ENCODE measurements at regions not wholly inside any gene's neighbourhood (a gene's known extent, or its start where the extent isn't known, plus 50 kb on each side); places are given as distances from the start of the nearest gene placed in this dataset.
"Not testable (repeated sequence)": the region's sequence is repeated elsewhere in the genome, so short reads cannot be mapped to it uniquely, and the experiment has no call there.

GRCh38 chr5:127133071-127133470, 59.8 kb upstream of the C5orf63 start:
- no peak for DNase-seq

- DNase-seq: no peak
Measured at GRCh38 chr5:127136908-127137307, 63.6 kb upstream of the C5orf63 start.

- DNase-seq: no peak
Measured at GRCh38 chr5:127143722-127144121, 70.4 kb upstream of the C5orf63 start.

- no peak for DNase-seq
Measured at GRCh38 chr5:127153031-127153430, 79.7 kb upstream of the C5orf63 start.

GRCh38 chr5:127153521-127153920, 80.2 kb upstream of the C5orf63 start:
- DNase-seq: no peak

GRCh38 chr5:127163750-127164149, 90.4 kb upstream of the C5orf63 start:
- no peak for DNase-seq

GRCh38 chr5:127170918-127171600, 97.8 kb upstream of the C5orf63 start:
- no peak for DNase-seq

GRCh38 chr5:127176769-127177168, 103.5 kb upstream of the C5orf63 start:
- DNase-seq: no peak

GRCh38 chr5:127182631-127183030, 108.0 kb upstream of the MEGF10 start:
- not testable (repeated sequence) for DNase-seq

- no peak for DNase-seq
Measured at GRCh38 chr5:127183332-127183731, 107.3 kb upstream of the MEGF10 start.

GRCh38 chr5:127184851-127185250, 105.7 kb upstream of the MEGF10 start:
- no peak for DNase-seq

- no peak for DNase-seq
Measured at GRCh38 chr5:127186657-127187056, 103.9 kb upstream of the MEGF10 start.

GRCh38 chr5:127187706-127188105, 102.9 kb upstream of the MEGF10 start:
- no peak for DNase-seq

- no peak for DNase-seq
Measured at GRCh38 chr5:127192150-127192549, 98.4 kb upstream of the MEGF10 start.

GRCh38 chr5:127192836-127193338, 97.7 kb upstream of the MEGF10 start:
- DNase-seq: no peak

- DNase-seq: no peak
Measured at GRCh38 chr5:127196042-127196441, 94.6 kb upstream of the MEGF10 start.

GRCh38 chr5:127197402-127198167, 93.0 kb upstream of the MEGF10 start:
- DNase-seq: not testable (repeated sequence)

GRCh38 chr5:127202738-127203137, 87.9 kb upstream of the MEGF10 start:
- DNase-seq: not testable (repeated sequence)

- no peak for DNase-seq
Measured at GRCh38 chr5:127203818-127204217, 86.8 kb upstream of the MEGF10 start.

GRCh38 chr5:127205147-127205546, 85.4 kb upstream of the MEGF10 start:
- DNase-seq: no peak

GRCh38 chr5:127206320-127207113, 84.1 kb upstream of the MEGF10 start:
- DNase-seq: no peak

GRCh38 chr5:127210042-127210441, 80.6 kb upstream of the MEGF10 start:
- DNase-seq: no peak

- DNase-seq: no peak
Measured at GRCh38 chr5:127213231-127213630, 77.4 kb upstream of the MEGF10 start.

All from activated CD8-positive, alpha-beta memory T cell treated with anti-CD3 and anti-CD28 coated beads, Interleukin-2, amount 50 U/mL, for 48 hours (primary cell).